ENCODE measurements at regions not wholly inside any gene's neighbourhood (a gene's known extent, or its start where the extent isn't known, plus 50 kb on each side); places are given as distances from the start of the nearest gene placed in this dataset.

DNA sequence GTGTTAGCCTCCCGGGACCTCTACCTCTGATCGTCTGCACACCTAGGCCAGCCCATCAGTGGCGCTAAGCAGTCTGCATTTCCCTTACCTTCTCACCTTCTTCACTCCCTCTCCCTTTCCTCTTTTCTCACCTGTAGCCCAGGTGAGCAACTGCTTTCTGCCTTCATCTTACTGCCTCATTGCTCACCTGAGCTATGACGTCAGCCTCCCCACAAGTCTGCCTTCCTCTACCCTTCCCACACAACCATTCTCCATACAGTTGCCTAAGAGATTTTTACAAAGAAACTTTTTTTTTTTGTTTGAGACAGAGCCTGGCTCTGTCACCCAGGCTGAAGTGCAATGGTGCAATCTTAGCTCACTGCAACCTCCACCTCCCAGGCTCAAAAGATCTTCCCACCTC lies 136.3 kb downstream of the BCOR start:
- no peak for DNase-seq (ENCODE audit: low read depth, low spot score)

DNA sequence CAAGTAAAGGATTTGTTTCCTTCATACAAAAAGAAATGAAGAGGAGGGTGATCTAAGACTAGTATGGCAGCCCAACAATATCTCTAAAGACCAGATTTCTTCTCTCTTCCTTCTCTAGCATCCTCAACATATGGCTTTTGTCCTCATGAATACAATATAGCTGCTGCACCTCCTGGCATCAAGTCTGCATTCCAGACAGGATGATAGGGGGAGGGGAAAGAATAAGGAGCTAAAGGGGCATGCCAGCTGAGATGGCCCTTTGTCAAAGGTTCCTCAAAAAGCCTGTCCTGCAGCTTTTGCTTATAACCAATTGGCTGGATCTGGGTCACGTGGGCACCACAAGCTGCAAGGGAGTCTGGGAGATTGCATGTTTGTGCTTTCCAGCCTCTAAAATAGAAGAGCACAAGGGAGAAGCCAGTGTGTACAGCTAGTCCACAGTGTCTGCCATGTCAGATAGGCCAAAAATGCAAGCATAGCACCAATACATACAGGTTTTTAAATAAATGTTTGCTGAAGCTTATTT lies 132.6 kb downstream of the BCOR start:
- DNase-seq (ENCODE audit: low read depth, low spot score) = no peak

DNA sequence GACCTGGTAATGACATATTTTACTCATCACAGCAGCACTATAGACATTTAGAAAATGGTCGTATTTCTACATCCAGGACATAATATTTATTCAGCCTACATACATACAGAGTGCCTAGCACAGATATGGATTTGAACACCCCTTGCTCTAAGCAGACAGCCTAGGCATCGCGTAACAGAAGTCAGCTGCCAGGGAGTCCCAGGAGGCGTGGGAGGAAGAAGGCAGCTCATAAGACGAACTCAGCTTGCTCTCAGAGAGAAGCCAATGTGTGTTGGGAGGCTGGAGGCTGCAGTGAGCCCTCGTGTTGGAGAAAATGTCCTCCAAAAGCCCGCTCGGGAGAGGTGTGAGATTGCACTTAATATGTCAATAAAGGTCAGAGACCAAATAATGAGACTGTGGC lies 131.6 kb downstream of the BCOR start:
- DNase-seq (ENCODE audit: low read depth, low spot score) = no peak

DNA sequence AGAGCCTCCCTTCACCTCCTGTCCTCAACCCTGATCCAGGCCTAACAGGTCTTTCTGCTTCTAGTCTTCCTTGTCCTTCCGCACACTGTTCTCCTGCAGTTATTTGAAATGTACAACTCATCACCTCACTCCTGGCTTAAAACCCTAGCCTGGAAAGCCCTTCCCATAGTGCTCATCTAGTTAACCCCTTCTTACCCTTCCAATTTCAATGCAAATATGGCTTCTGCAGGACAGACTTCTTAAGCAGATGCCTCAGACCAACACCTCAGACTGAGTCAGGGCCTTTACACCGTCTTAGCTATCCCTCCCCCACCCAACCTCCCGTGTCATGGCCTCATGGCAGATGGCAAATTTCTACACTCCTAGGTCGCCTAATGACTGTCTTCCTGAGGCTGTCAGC lies 130.4 kb downstream of the BCOR start:
- no peak for DNase-seq (ENCODE audit: low read depth, low spot score)

DNA sequence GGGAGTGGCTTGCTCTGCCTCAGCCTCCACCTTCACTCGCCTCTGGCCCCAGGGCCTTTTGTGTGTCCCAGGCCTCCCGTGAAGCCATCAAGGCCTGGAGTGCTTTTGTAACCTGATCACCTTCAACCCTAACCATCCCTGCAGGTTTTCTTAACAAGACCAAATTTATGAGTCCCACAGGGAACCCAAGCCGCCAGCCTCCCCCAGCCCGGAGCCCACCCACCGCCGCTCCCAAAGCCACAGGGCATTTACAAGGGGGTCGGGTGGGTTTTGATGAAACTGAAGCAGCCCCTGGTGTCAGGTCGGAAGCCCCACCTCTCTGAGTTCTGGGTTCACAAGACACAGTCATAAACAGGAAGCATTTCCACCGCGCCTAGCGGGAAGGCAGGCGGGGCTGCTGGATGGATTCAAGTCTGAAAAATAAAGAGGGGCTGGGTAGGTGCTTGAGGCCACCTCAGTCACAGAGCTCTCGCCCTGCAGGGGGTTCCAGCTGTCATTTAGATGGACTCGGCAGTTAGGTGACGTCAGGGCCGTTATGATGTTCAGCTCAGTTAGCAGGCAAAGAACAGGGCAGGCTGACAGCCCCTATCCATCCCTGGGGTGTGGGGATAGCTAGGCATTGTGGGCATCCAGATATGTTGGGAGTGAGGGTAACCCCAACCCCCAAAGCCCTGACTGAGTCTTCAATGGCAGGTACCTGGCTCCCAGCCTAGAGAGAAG lies 128.5 kb downstream of the BCOR start:
- no peak for DNase-seq (ENCODE audit: low read depth, low spot score)

DNA sequence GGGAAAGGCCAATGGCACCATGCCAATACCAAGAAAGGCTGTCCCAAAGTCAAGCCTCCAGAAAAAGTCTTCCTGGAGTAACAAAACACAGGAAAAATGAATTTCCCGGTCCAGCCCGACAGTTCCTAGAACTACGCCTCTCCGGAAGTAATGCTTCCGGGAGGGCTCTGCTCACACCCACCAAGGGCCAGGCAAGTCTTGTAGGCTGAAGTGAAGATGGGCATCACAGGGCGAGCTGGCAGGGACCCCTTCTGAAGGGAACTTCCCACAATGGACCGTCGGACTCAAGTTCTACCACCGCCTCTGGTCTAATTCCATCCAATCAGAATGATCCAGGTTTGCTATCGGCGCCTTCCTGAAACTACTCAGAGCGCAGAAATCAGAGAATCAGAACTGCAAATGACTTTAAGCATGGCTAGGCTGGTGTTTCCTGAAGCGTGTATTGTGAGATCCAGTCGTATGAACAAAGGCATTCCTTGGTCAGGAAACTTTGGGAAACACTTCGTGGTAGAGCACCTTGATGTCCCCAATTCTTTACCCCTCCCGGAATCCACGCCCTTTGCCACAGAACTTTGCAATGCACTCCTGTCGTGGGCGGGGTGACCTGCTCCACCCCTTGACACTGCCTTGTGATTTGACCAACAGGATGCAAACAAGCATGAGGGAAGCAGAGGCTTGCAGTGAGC lies 127.8 kb downstream of the BCOR start:
- DNase-seq (ENCODE audit: low read depth, low spot score) = no peak

DNA sequence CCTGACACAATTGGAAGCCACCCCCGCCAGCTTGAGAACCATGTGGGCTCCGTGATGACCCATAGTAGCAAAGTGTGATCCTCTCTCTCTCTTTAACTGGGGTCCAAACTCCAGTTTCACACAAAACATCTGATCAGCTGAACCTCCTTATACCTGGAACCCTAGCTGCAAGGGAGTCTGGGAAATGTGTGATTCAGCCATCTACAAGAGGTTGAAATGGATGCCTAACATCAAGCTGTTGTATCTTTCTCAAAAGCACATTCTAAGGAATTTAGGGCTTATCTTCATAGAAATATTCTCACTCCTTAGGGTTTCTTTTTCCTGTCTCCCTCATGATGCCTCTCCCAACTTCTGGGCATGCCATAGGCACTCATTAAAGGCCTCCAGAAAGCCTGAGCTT lies 126.0 kb downstream of the BCOR start:
- DNase-seq (ENCODE audit: low read depth, low spot score) = no peak

DNA sequence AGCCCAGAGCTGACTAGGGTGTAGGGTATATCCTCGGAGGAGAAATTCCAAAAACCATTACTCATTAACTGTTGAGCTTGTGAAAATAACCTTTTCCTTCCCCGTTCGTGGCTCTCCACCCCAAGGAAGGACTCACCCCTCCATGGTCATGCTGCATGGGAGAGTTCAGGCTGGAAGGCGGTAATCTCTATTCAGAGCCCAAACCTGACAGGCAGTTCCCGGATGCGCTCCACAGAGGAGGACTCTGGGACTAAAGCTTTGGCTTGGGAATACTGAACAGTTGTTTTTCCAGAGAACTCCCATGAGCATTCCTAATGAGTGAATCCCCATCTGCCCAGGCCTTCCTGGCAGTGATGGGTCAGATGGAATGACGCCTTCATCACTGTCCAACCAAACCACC lies 125.4 kb downstream of the BCOR start:
- DNase-seq (ENCODE audit: low read depth, low spot score) = peak; percentile 37

DNA sequence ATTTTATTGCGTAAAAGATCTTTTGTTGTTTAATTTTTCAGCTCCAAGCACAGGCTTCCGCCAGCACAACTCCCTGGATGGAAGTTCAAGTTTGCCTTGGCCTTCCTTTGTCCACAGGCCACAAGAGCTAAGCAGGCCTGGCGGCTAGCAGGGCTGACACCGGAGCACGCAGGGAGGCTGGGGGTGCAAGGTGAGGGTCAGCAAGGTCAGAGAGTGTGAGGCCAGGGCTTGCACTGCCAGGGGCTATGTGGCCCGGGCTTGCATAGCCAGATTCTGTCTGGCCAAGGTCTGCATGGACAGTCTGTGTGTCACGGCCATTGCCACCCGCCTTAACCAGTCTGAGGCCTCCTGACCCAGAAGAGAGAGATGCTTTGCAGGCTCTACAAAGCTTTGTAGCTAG lies 123.9 kb downstream of the BCOR start:
- no peak for DNase-seq (ENCODE audit: low read depth, low spot score)

DNA sequence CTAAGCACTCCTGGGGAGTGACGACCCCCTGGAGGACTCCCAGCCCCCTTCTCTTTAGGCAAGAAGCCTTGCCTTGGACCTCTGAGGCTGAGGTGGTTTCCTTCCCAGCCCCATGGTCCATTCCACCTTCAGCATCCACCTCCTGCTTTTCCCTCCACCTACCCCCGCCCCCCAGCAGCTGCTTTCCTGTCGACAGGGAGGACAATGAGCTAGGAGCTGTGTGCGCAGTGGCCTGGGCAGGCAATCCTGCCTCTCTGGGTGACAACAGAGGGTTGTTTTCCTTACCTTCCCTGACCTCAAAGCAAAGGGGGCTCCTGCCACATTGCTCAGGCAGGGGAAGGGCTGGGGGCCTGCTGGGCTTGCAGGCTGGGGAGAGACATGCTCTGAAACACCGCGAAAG lies 123.5 kb downstream of the BCOR start:
- DNase-seq (ENCODE audit: low read depth, low spot score) = no peak

DNA sequence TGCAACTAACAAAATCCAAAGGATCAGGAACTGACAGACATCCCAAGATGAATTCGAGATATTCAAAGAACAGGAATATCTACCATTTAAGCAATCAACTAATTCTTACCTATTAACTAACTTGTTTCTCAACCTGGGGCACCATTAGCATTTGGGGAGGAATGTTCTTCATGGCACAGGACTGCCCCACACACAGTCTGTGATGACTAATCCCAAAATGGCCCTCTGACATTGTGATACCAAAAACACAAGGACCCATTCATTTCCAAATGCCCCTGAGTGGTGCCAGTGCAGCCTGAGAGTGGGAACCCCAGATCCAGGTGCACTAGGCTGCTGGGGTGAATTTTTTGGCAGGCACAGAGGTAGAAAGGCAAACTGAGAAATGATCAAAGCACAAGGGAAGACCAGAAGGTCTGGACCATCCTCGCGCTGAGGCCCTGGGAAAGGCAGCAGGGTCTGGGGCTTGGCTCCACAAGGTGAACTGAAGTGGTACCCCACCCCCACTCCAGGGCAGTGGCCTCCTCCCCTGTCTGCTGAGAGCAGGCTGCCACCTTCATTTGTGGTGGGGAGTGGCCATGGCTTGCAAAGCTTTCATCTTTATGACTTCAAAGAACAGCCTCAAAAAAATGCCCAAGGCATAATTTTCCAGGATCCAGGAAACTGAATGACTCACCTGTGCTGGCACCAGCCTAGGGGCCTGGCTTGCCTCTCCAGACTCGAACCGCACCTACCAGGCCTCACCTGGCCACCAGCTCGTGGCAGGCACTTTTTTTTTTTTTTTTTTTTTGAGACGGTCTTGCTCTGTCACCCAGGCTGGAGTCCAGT lies 122.4 kb downstream of the BCOR start:
- DNase-seq (ENCODE audit: low read depth, low spot score) = no peak

DNA sequence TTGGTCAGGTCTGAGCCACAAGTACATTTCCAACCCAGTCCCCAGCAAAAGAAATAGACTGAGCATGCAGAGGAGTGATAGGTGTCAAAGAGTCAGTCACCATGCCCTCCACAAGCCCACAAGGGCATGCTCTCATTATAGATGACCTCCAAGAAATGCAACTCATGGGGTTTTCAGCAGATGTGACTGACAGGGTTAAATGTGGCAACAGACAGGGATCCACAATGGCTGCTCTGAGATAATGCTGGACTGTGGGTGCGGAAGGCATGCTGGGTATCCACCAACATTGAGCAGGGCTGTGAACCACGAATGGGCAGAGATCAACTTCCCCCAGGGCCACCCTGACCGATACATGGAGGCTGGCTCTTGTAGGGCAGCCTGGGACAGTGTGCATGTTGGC lies 115.8 kb downstream of the BCOR start:
- no peak for DNase-seq (ENCODE audit: low read depth, low spot score)

DNA sequence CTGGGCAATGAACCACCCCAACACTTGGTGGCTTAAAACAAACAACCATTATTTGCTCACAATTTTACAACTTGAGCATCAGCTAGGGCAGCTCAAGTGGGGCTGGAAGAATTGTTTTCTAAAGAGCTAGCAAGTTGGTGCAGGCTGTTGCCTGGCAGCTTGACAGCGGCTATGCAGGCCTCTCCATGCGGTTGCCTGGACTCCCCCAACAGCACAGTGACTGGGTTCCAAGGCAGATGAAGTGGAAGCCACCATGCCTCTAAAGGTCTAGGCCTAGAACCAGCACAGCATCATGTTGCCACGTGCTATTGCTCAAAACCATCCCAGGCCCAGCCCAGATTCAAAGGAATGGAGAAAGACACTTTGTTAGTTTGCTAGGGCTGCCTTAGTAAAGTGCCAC lies 114.8 kb downstream of the BCOR start:
- no peak for DNase-seq (ENCODE audit: low read depth, low spot score)

DNA sequence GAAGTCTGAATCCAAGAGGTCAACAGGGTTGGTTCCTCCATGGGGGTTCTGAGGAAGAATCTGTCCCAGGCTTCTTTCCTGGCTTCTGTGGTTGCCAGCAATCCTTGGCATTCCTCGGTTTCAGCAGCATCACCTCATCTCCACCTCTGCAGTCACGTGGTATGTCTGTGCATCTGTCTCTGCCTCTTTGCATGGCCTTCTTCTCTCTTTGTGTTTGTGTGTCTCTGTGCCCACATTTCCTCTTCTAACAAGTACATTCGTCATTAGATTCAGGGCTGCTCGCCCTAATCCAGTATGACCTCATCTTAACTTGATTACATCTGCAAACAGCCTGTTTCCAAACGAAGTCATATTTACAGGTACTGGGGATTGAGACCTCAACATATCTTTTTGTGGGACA lies 114.0 kb downstream of the BCOR start:
- peak; percentile 47 for DNase-seq (ENCODE audit: low read depth, low spot score)

DNA sequence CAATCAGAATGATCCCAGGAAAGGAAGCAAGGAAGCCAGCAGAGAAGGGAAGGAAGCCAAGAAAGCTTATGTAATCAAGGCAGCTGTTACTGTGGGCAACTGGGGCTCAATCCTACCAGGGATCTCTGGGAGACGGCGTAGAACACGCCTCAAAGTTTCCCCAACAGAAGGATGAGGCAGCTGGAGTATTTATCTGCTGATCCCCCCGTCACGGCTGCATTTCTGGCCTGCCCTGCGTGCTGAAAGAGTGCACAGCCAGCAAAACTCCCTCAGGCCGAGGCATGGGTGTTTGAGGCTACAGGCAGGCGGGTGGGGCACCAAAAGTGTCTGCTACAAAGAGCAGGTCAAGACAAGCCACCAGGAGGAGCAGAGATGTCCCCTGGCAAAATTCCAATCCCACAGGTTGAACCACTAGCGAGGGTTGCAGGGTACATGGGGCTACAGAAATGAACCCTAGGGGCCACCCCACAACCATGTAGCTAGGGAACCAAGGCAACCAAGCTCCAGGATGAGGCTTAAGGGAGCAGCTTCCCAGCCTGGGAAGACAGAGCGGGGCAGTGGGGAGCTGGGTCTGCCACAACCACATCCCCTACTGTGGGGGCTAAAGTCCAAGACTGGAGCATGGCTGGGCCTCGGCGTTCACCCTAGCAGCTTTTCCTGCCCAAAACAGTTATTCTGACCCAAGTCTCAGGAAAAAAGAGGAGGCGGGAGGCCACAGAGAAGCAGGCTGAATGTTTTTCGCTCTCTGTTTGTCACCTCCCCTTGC lies 113.4 kb downstream of the BCOR start:
- peak; percentile 48 for DNase-seq (ENCODE audit: low read depth, low spot score)

DNA sequence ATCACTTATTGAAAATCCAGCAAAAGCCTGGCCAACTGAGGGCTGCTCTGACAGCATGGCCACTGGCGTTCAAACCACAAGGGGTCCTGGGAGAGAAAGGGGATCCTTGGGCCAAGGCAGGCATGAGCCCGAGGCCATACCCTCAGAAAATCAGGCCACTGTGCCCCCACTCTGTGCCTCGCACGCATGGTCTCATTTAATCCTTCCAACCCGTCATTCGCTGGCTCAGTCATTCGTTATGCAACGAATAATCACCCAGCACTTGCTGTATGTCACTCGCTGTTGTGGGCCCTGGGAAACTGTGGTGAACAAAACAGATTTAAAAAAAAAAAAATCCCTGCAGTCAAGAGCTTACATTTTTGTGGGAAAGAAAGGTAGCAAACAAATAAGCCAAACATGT lies 112.7 kb downstream of the BCOR start:
- peak; percentile 63 for DNase-seq (ENCODE audit: low read depth, low spot score)

DNA sequence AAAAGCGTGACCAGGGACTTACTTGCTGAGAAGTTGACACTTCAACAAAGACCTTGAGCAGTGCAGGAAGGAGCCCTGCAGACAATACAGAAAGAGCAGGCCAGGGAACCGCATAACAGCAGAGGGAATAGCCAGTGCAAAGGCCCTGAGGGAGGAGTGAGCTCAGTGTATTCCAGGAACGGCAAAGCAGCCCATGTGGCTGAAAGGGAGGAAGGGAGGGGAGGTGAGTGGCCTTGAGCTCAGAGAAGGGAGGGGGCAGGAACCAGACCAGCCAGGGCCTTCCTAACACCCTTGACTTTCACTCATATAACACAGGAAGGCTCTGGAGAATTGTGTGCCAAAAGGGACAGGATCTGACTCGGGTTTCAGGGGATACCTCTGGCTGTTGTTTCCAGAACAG lies 112.2 kb downstream of the BCOR start:
- DNase-seq (ENCODE audit: low read depth, low spot score) = no peak

DNA sequence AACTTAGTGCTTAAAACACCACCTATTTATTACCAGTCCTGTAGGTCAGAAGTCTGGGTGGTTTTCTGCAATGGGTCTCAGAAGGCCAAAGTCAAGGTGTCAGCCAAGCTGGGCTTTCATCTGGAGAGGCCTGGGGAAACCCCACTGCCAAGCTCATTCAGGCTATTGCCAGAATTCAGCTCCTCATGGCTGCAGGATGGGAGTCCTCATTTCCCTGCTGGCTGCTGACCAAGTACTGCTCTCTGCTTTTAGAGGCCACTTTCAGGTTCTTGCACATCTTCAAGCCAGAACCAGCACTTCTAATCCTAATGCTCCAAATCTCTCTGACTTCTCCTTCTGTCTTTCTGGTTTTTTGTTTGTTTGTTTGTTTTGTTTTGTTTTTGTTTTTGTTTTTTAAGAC lies 109.3 kb downstream of the BCOR start:
- DNase-seq (ENCODE audit: low read depth, low spot score) = no peak

DNA sequence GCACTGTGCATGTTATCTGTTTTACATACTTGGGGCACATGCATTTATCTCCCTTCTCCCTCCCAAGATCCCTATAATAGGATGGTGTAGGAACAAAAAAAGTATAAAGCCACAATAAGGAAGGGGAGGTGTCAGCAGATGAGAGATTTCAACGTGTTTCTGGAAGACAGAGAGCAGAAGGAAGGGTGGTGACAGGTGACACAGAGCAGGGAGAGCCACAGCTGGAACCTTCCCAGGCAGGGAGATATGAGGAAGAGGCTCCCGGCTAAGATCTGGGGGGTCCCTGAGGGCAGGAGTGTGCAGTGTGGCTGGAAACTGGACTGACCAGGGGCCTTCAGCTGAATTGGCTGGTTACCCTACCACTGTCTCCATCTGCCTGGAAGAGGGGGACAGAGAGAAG lies 107.4 kb downstream of the BCOR start:
- DNase-seq (ENCODE audit: low read depth, low spot score) = no peak

DNA sequence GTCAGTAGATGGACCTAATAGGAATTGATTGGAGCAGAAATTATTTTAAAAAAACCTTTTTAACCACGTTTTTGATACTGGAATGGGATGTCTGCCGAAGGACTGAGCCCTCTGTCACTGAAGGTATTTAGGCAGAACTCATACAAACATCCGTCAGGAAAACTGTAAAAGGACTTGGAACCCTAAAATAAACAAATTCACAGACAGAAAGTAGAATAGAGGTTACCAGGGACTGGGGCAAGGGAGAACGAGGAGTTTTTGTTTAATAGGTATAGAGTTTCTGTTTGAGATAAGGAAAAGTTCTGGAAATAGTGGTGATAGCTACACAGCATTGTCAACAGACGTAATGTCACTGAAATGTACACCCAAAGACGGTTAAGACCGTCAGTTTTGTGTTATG lies 105.5 kb downstream of the BCOR start:
- no peak for DNase-seq (ENCODE audit: low read depth, low spot score)

DNA sequence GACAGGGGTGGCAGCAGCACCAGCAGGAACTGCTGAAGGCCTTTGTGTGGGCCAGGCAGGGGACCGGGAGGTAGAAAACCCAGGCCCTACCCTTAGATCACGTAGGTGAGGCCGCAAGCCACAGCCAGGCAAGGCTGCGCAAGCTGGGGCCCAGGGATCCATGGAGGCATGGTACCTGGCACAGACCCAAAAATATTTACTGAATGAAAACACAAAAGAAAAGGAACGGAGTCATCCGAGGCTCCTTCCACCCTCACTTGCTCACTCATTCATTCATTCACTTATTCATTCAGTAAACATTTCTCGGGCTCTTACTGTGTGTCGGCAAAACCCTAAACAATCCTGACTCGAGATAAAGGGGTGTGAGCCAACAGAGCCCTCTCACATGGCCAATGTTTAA lies 102.3 kb downstream of the BCOR start:
- no peak for DNase-seq (ENCODE audit: low read depth, low spot score)

DNA sequence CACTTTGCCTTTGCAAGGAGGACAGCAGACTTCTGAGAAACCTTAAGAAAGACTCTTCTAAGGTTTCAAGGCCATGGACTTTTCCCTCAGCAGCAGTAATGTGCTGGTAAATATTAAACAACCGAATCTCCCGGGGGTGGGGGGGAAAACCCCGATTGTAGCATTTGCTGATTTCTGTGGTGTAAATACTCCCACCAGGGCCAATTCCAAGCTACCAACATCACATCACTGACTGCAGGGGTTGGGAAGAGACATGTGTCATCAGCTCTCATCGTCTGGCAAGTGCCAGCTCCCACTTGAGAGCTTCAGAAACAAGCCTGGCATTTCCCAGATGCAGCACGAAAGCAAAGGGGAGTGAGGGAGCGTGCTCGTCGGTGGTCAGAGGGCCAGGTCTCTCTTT lies 101.2 kb downstream of the BCOR start:
- DNase-seq (ENCODE audit: low read depth, low spot score) = no peak
